ENCODE measurements at regions not wholly inside any gene's neighbourhood (a gene's known extent, or its start where the extent isn't known, plus 50 kb on each side); places are given as distances from the start of the nearest gene placed in this dataset.

- Histone ChIP-seq H3K4me2 (peak overlapping the region; percentile 65), H3K9me3 (peaks cover 35% of the 10 kb centered on the region; the same call in 2 of the 3 replicates), H3K4me1 (peaks cover 21% of the 10 kb centered on the region), H3K27ac (peak overlapping the region; percentile 63 to 82), H3K4me3 (no peak overlapping the region)
- 5% methylated on average over 9 of the region's 9 CpGs for WGBS (ENCODE audit: missing lambda C conversion rate)
- peak; percentile 96 for ATAC-seq
- POLR2A ChIA-PET, result interaction anchor here (0.6 to 0.8 kb wide), 2 partner anchors 73 to 569 kb away, joined by 3 to 5 read pairs; partner anchors contain the start of gene ZNF354B
- CTCF ChIA-PET, result interaction anchor here (0.5 to 1.6 kb wide), 3 partner anchors 34 to 465 kb away, joined by 3 to 4 read pairs (median 3); partner anchors contain the start of gene ZNF354A
- FAIRE-seq, result no peak
- DNase-seq (ENCODE audit: low read depth in 1 of 2, low spot score in 1 of 2), result peak; percentile 84 to 86
- no peak for TF ChIP-seq RCOR1 (IDR thresholded peaks at IDR 0.05; ENCODE audit: low read depth, low read length)
- TF ChIP-seq E2F6 (IDR thresholded peaks at IDR 0.05; ENCODE audit: borderline replicate concordance, low read depth), result peak; percentile 39; the same call in 1 of the 2 replicates
- no peak for TF ChIP-seq EP300 (IDR thresholded peaks at IDR 0.05)
- TF ChIP-seq USF2 (IDR thresholded peaks at IDR 0.05), result no peak
- TF ChIP-seq HEYL (CRISPR knock-in tag; IDR thresholded peaks at IDR 0.05), result no peak
- TF ChIP-seq RNF2 (IDR thresholded peaks at IDR 0.05; ENCODE audit: borderline replicate concordance, low read depth), result no peak
- no peak for TF ChIP-seq CHD4 (IDR thresholded peaks at IDR 0.05; ENCODE audit: borderline replicate concordance)
- TF ChIP-seq POLR2AphosphoS2 (conservative IDR thresholded peaks at IDR 0.05; ENCODE audit: low read length), result no peak
- no peak for TF ChIP-seq CTCF (IDR thresholded peaks at IDR 0.05)
- TF ChIP-seq ESRRA (IDR thresholded peaks at IDR 0.05; ENCODE audit: borderline replicate concordance, low read length), result no peak
- TF ChIP-seq PBX3 (IDR thresholded peaks at IDR 0.05), result 0 out of 2 replicates have a peak, but pooled peaks have one; percentile 50
- TF ChIP-seq NR3C1 (IDR thresholded peaks at IDR 0.05), result no peak
- TF ChIP-seq RARB (CRISPR knock-in tag; IDR thresholded peaks at IDR 0.05), result no peak
- TF ChIP-seq NFE2L2 (conservative IDR thresholded peaks at IDR 0.05; ENCODE audit: low read length), result no peak
- no peak for TF ChIP-seq MYC (IDR thresholded peaks at IDR 0.05; ENCODE audit: borderline replicate concordance, low read length)
- no peak for TF ChIP-seq POLR2A (IDR thresholded peaks at IDR 0.05; ENCODE audit: low read length)
- peak; percentile 64; the same call in 1 of the 2 replicates for TF ChIP-seq FOSL2 (IDR thresholded peaks at IDR 0.05)
- peak; percentile 90 for TF ChIP-seq FOSL2 (CRISPR knock-in tag; IDR thresholded peaks at IDR 0.05)
- TF ChIP-seq HMGXB4 (CRISPR knock-in tag; IDR thresholded peaks at IDR 0.05; ENCODE audit: borderline replicate concordance), result no peak
- no peak for TF ChIP-seq SMC3 (IDR thresholded peaks at IDR 0.05)
- TF ChIP-seq BHLHE40 (IDR thresholded peaks at IDR 0.05; ENCODE audit: low read depth, low read length), result no peak
- no peak for TF ChIP-seq TFCP2L1 (CRISPR knock-in tag; IDR thresholded peaks at IDR 0.05)
- TF ChIP-seq ZFP36 (IDR thresholded peaks at IDR 0.05; ENCODE audit: borderline replicate concordance, partially characterized antibody), result no peak
- TF ChIP-seq, protein P1, sequence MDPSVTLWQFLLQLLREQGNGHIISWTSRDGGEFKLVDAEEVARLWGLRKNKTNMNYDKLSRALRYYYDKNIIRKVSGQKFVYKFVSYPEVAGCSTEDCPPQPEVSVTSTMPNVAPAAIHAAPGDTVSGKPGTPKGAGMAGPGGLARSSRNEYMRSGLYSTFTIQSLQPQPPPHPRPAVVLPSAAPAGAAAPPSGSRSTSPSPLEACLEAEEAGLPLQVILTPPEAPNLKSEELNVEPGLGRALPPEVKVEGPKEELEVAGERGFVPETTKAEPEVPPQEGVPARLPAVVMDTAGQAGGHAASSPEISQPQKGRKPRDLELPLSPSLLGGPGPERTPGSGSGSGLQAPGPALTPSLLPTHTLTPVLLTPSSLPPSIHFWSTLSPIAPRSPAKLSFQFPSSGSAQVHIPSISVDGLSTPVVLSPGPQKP (IDR thresholded peaks at IDR 0.05; ENCODE audit: low read depth, low read length), result no peak
- peak; percentile 56 for TF ChIP-seq JUNB (IDR thresholded peaks at IDR 0.05)
- no peak for TF ChIP-seq KDM1A (IDR thresholded peaks at IDR 0.05; ENCODE audit: low read depth)
- TF ChIP-seq FOSB (CRISPR knock-in tag; IDR thresholded peaks at IDR 0.05), result no peak
- TF ChIP-seq ZSCAN20 (CRISPR knock-in tag; IDR thresholded peaks at IDR 0.05), result no peak
- TF ChIP-seq HOXB5 (CRISPR knock-in tag; IDR thresholded peaks at IDR 0.05), result peak; percentile 36; the same call in 1 of the 2 replicates
- TF ChIP-seq EHMT2 (IDR thresholded peaks at IDR 0.05; ENCODE audit: low read depth), result no peak
- no peak for TF ChIP-seq TP53 (CRISPR knock-in tag; IDR thresholded peaks at IDR 0.05)
- TF ChIP-seq GATA3 (IDR thresholded peaks at IDR 0.05; ENCODE audit: borderline replicate concordance), result peak; percentile 65
- peak; percentile 65; the same call in 1 of the 2 replicates for TF ChIP-seq ZNF302 (CRISPR knock-in tag; IDR thresholded peaks at IDR 0.05)
- no peak for TF ChIP-seq FOXS1 (CRISPR knock-in tag; IDR thresholded peaks at IDR 0.05)
These were observed 56.5 kb upstream of the ZNF354A start for GRCh38 chr5:178786859-178787499.
